Neural crest cell (in vitro differentiated cells): ENCODE measurements at regions not wholly inside any gene's neighbourhood (a gene's known extent, or its start where the extent isn't known, plus 50 kb on each side); places are given as distances from the start of the nearest gene placed in this dataset.

Experiments used
- DNase-seq: peaks from one replicate; pipeline ENCODE4 v3.0.0; 2021; ENCODE audit warnings: low read depth, mixed read lengths, low spot score
- H3K27ac Mint-ChIP-seq: one replicate; pipeline ENCODE4 v1.8.0; 2021; ENCODE audit warnings: mild to moderate bottlenecking, mixed read lengths; ENCODE audit not compliant: unreplicated experiment
- H3K27me3 Mint-ChIP-seq: 2 replicates; pipeline ENCODE4 v1.8.0; 2021; ENCODE audit warnings: low read depth, mild to moderate bottlenecking, mixed read lengths
- H3K36me3 Mint-ChIP-seq: 2 replicates; pipeline ENCODE4 v1.8.0; 2021; ENCODE audit warnings: low read depth, mild to moderate bottlenecking, mixed read lengths
- H3K4me1 Mint-ChIP-seq: 2 replicates; pipeline ENCODE4 v1.8.0; 2021; ENCODE audit warnings: mixed read lengths
- H3K4me3 Mint-ChIP-seq: one replicate; pipeline ENCODE4 v1.8.0; 2021; ENCODE audit warnings: mild to moderate bottlenecking, mixed read lengths
- H3K9me3 Mint-ChIP-seq: 2 replicates; pipeline ENCODE4 v1.8.0; 2021; ENCODE audit warnings: mixed read lengths
- TF ChIP-seq, protein P1 (sequence below): fragments of 200-600 bp; sonication (generic); conservative IDR thresholded peaks from 2 replicates; pipeline ENCODE4 v1.5.0; 2021; ENCODE audit warnings: antibody characterized with exemption, mild to moderate bottlenecking

DNA sequence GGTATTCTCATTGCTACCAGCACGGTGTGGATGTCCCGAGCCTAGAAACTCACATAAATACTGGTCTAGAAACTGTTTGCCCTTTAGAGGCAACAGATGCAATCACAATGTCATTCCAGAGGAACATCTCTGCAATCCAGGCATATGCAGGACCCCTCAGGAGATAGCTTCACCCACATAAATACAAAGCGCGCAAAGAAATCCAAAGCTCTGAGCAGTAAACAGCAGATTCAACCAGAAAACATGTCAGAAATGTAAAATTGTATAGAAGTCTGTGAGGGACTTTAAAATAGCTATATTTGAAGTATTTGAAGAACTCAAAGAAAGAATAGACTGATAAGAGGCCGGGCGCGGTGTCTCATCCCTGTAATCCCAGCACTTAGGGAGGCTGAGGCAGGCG, 291.7 kb downstream of the FAM43A start:
- Mint-ChIP-seq H3K9me3 (peaks cover under 1% of the 10 kb centered on the region), H3K27ac (no peak overlapping the region), H3K4me1 (no peaks in the 10 kb centered on the region), H3K4me3 (no peak overlapping the region), H3K27me3 (peaks cover 2% of the 10 kb centered on the region), H3K36me3 (no peaks in the 10 kb centered on the region)
- TF ChIP-seq, protein P1, sequence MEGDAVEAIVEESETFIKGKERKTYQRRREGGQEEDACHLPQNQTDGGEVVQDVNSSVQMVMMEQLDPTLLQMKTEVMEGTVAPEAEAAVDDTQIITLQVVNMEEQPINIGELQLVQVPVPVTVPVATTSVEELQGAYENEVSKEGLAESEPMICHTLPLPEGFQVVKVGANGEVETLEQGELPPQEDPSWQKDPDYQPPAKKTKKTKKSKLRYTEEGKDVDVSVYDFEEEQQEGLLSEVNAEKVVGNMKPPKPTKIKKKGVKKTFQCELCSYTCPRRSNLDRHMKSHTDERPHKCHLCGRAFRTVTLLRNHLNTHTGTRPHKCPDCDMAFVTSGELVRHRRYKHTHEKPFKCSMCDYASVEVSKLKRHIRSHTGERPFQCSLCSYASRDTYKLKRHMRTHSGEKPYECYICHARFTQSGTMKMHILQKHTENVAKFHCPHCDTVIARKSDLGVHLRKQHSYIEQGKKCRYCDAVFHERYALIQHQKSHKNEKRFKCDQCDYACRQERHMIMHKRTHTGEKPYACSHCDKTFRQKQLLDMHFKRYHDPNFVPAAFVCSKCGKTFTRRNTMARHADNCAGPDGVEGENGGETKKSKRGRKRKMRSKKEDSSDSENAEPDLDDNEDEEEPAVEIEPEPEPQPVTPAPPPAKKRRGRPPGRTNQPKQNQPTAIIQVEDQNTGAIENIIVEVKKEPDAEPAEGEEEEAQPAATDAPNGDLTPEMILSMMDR: no peak
- no peak for DNase-seq

DNA sequence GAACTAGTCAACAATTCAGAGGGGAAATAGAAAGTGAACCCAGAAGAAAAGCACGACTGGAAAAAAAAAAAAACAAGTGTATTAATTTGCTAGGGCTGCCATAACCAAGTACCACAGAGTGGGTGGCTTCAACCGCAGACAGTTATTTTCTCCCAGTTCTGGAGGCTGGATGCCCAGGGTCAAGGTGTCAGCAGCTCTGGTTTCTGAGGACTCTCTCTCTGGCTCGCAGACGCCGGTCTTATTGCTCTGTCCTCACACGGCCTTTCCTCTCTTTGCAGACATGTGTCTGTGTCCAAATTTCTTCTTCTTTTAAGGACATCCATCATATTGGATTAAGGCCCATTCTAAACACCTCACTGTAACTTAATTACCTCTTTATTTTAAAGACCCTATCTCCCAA, 291.8 kb downstream of the XXYLT1 start:
- TF ChIP-seq, protein P1: no peak
- Mint-ChIP-seq H3K27me3 (peaks cover 5% of the 10 kb centered on the region), H3K36me3 (no peaks in the 10 kb centered on the region), H3K4me1 (no peaks in the 10 kb centered on the region), H3K9me3 (peaks cover 2% of the 10 kb centered on the region), H3K4me3 (no peak overlapping the region), H3K27ac (no peak overlapping the region)
- no peak for DNase-seq

DNA sequence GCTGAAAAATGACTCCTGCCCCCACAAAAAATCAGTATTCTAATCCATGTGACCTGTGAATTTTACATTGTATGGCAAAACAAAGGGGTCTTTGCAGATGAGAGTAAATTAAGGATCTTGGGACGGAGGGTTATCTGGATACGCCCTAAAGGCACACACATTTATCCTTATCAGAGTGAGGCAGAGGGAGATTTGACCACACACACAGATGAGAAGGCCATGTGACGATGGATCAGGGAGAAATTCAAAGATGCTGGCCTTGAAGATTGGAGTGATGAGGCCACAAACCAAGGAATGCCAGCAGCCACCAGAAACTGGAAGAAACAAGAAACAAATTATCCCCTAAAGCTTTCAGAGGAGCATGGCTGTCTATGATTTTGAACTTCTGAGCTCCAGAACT, 288.5 kb downstream of the XXYLT1 start:
- H3K4me1 Mint-ChIP-seq: no peaks in the 10 kb centered on the region

DNA sequence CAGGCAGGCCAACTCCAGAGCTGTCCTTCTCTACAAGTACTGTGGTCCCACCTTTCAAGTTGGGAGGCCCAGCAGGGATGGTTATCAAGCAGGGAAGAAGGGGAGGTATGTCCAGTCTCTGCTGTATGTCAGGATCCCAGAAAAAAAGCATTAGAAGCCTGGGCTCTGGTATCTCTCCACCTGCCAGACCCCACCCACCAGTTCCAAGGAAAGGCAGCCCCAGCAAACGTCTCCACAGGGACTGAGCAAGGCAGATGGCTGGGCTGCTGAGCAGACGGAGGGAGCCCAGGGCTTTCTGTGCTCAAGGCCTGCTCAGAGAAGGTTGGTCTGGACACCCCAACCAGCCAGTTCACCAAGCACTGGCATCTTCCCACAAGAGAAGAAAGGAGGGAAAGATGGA, 287.8 kb downstream of the XXYLT1 start:
- no peak for DNase-seq
- Mint-ChIP-seq H3K4me1 (no peaks in the 10 kb centered on the region), H3K4me3 (no peak overlapping the region), H3K27ac (no peak overlapping the region), H3K27me3 (peaks cover 5% of the 10 kb centered on the region), H3K36me3 (no peaks in the 10 kb centered on the region), H3K9me3 (peaks cover 2% of the 10 kb centered on the region)
- TF ChIP-seq, protein P1: no peak

More for the DNA sequence above, 288.5 kb downstream of the XXYLT1 start:
- TF ChIP-seq, protein P1: no peak
- Mint-ChIP-seq H3K27me3 (peaks cover 5% of the 10 kb centered on the region), H3K27ac (no peak overlapping the region), H3K9me3 (peaks cover 2% of the 10 kb centered on the region), H3K4me3 (no peak overlapping the region), H3K36me3 (no peaks in the 10 kb centered on the region)
- DNase-seq: no peak

DNA sequence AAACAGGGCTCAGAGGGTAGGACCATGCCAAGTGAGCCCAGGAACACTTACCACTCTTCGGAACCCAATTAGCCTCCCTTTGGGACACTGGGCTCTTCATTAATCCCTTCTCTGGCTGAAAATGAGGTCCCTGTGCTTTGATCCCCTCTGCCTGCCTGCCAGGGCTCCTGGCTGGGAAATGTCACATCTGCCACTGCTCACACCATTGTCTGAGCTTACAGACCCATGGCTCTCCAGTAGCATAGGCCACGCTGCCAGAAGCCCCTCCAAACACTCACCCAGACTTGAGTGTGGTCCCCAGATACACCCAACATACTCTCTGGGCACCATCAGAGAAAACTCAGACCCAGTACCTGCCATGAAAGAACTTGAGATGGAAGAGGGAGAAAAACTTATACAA, 287.3 kb downstream of the XXYLT1 start:
- no peak overlapping the region for H3K4me3 Mint-ChIP-seq
- H3K9me3 Mint-ChIP-seq: peaks cover 2% of the 10 kb centered on the region
- TF ChIP-seq, protein P1: no peak
- no peak overlapping the region for H3K27ac Mint-ChIP-seq
- no peak for DNase-seq
- no peaks in the 10 kb centered on the region for H3K4me1 Mint-ChIP-seq
- peaks cover 5% of the 10 kb centered on the region for H3K27me3 Mint-ChIP-seq
- no peaks in the 10 kb centered on the region for H3K36me3 Mint-ChIP-seq

DNA sequence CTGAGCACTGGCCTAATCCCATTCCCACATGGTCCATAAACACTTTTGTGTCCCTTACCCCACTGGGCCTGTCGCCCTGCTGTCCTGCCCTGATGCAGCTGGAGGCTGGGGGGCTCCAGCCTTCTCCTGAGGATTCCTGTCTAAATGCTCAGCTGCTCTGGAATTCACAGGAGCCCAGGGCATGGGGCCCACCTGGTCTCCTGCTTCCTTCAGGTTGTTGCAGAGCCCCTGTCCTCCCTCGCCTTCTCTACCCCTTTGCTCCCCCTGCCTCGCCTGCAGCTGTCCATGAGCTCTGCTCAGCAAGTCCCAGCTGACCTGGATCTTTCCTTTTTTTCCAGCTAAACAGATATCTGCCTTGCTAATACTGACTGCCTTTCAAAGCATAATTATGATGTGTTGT, 286.9 kb downstream of the XXYLT1 start:
- DNase-seq: no peak
- H3K36me3 Mint-ChIP-seq: no peaks in the 10 kb centered on the region
- no peak overlapping the region for H3K4me3 Mint-ChIP-seq
- TF ChIP-seq, protein P1: no peak
- no peaks in the 10 kb centered on the region for H3K4me1 Mint-ChIP-seq
- peaks cover 5% of the 10 kb centered on the region for H3K27me3 Mint-ChIP-seq
- no peak overlapping the region for H3K27ac Mint-ChIP-seq
- peaks cover 2% of the 10 kb centered on the region for H3K9me3 Mint-ChIP-seq
